Loucy (cell line): ENCODE measurements at regions not wholly inside any gene's neighbourhood (a gene's known extent, or its start where the extent isn't known, plus 50 kb on each side); places are given as distances from the start of the nearest gene placed in this dataset.

Experiments
- EZH2phosphoT487 ChIP-seq: fragments of 200-600 bp; IDR thresholded peaks from 2 replicates; pipeline ENCODE4 v1.6.1; 2018; ENCODE audit warnings: antibody characterized with exemption, mild to moderate bottlenecking, moderate library complexity, borderline replicate concordance
- TF ChIP-seq, protein P1 (sequence below): fragments of 200-600 bp; sonication (generic); conservative IDR thresholded peaks from 2 replicates; pipeline ENCODE4 v1.5.1; 2014; ENCODE audit warnings: mild to moderate bottlenecking, antibody characterized with exemption, low read length

GRCh38 chr18:51611326-51611725, 413.8 kb upstream of the MEX3C start:
- TF ChIP-seq, protein P1, sequence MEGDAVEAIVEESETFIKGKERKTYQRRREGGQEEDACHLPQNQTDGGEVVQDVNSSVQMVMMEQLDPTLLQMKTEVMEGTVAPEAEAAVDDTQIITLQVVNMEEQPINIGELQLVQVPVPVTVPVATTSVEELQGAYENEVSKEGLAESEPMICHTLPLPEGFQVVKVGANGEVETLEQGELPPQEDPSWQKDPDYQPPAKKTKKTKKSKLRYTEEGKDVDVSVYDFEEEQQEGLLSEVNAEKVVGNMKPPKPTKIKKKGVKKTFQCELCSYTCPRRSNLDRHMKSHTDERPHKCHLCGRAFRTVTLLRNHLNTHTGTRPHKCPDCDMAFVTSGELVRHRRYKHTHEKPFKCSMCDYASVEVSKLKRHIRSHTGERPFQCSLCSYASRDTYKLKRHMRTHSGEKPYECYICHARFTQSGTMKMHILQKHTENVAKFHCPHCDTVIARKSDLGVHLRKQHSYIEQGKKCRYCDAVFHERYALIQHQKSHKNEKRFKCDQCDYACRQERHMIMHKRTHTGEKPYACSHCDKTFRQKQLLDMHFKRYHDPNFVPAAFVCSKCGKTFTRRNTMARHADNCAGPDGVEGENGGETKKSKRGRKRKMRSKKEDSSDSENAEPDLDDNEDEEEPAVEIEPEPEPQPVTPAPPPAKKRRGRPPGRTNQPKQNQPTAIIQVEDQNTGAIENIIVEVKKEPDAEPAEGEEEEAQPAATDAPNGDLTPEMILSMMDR: no peak
- TF ChIP-seq EZH2phosphoT487: no peak
